ENCODE measurements at regions not wholly inside any gene's neighbourhood (a gene's known extent, or its start where the extent isn't known, plus 50 kb on each side); places are given as distances from the start of the nearest gene placed in this dataset.

DNA sequence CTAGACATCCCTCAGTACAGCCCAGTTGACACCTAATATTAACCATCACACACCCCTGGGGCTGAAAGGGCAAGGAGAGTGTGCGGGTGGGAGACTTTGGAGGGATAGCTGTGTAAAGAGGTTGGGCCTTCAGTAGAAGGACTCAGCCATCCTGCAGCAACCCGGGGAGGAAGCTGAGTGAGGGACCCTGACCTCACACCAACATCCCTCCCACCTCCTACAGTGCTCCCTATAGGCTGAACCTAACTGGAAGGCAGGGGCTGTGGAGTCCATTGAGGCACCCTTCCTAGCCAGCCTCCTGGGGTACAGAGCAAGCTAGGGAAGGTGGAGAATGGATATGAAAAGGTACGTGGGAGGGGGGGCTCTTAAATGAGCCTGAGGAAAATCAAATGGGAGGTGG is 276.3 kb downstream of the PTTG2 start:
- Histone ChIP-seq H2BK120ac (replicated peaks; ENCODE audit: low read depth, low read length) (no peak overlapping the region), H4K20me1 (replicated peaks in 1 of 2; ENCODE audit: control insufficient read depth in 1 of 2, insufficient read depth in 2 of 2, low read length in 2 of 2) (no peaks in the 10 kb centered on the region), H3K4me3 (ENCODE audit: extremely low read depth in 1 of 4, insufficient read depth in 2 of 4, low read depth in 3 of 4, low read length in 4 of 4) (no peak overlapping the region), H3K23ac (ENCODE audit: insufficient read length) (no peak overlapping the region), H2BK5ac (ENCODE audit: low read depth, low read length) (peak overlapping the region; percentile 28), H4K8ac (ENCODE audit: extremely low read depth, insufficient read depth, low read length) (no peak overlapping the region), H3K79me1 (ENCODE audit: low read depth, low read length) (no peaks in the 10 kb centered on the region), H2BK20ac (ENCODE audit: low read length) (no peak overlapping the region), H3K27me3 (replicated peaks in 1 of 4; ENCODE audit: control insufficient read depth in 3 of 4, extremely low read depth in 1 of 4, insufficient read depth in 3 of 4, low read length in 3 of 4) (no peaks in the 10 kb centered on the region), H3K9ac (replicated peaks in 1 of 4; ENCODE audit: extremely low read depth in 1 of 4, low read depth in 3 of 4, low read length in 3 of 4) (no peak overlapping the region), H3K79me2 (ENCODE audit: control insufficient read depth in 1 of 2, insufficient read depth in 2 of 2, low read length in 2 of 2) (no peaks in the 10 kb centered on the region), H3K18ac (ENCODE audit: extremely low read depth, low read length) (no peak overlapping the region), H4K91ac (replicated peaks; ENCODE audit: insufficient read length, low read length) (no peak overlapping the region), H3K23me2 (ENCODE audit: low read depth, low read length) (no peaks in the 10 kb centered on the region), H2AK5ac (ENCODE audit: low read depth, low read length) (no peak overlapping the region), H3K4me1 (replicated peaks in 1 of 4; ENCODE audit: control insufficient read depth in 3 of 4, insufficient read depth in 4 of 4, low read length in 3 of 4) (no peaks in the 10 kb centered on the region), H2AFZ (ENCODE audit: low read length) (no peak overlapping the region), H3K14ac (ENCODE audit: insufficient read length) (no peak overlapping the region), H2BK15ac (ENCODE audit: low read length) (no peak overlapping the region), H3K9me3 (ENCODE audit: insufficient read depth in 2 of 2, low read depth in 1 of 2, low read length in 1 of 2) (no peaks in the 10 kb centered on the region), H3K4me2 (ENCODE audit: insufficient read depth in 1 of 2, low read depth in 2 of 2, low read length in 2 of 2) (no peak overlapping the region), H3K36me3 (ENCODE audit: control insufficient read depth in 2 of 4, insufficient read depth in 4 of 4, low read length in 3 of 4) (no peaks in the 10 kb centered on the region), H3K56ac (replicated peaks; ENCODE audit: insufficient read length, low read depth, low read length) (no peak overlapping the region), H3K4ac (replicated peaks; ENCODE audit: insufficient read length, low read depth, low read length) (no peak overlapping the region), H3K27ac (ENCODE audit: low read depth, low read length) (no peak overlapping the region), H2BK12ac (ENCODE audit: low read depth, low read length) (no peak overlapping the region), H4K5ac (ENCODE audit: insufficient read length, low read depth, low read length) (no peak overlapping the region)
- CTCF ChIA-PET (ENCODE audit: partially characterized antibody), result interaction anchor here (2.1 to 3.0 kb wide), 2 partner anchors 9 to 56 kb away, joined by 4 to 9 read pairs; no protein-coding TSS in a partner anchor
- POLR2A ChIA-PET (ENCODE audit: partially characterized antibody), result no interaction called here
- DNase-seq (ENCODE audit: low read depth in 1 of 2, low spot score in 2 of 2) (peak in 1 of 2 experiments; percentile 33), FAIRE-seq (no peak)
- TF ChIP-seq ASH2L (IDR thresholded peaks at IDR 0.05; ENCODE audit: low read length) (no peak), BRCA1 (IDR thresholded peaks at IDR 0.05; ENCODE audit: low read depth, low read length) (no peak)
- WGBS, 2 experiments (ENCODE audit: extremely low coverage in 1 of 2, insufficient coverage in 1 of 2, insufficient read length in 1 of 2, insufficient replicate concordance in 2 of 2, low coverage in 1 of 2, low lambda C conversion rate in 2 of 2, missing lambda C conversion rate in 1 of 2), result 93% methylated on average over 3 of the region's 3 CpGs; no CpG with 5 or more reads in 1 of the 2 experiments
